NCI-H2029 (cell line): ENCODE measurements at regions not wholly inside any gene's neighbourhood (a gene's known extent, or its start where the extent isn't known, plus 50 kb on each side); places are given as distances from the start of the nearest gene placed in this dataset.
A peak's percentile ranks its signal among the peaks of the same experiment; 100 is the strongest.

Source experiments
- DNase-seq: peaks from one replicate; lab custom pipeline; 2025; lab: John Stamatoyannopoulos, UW

DNA sequence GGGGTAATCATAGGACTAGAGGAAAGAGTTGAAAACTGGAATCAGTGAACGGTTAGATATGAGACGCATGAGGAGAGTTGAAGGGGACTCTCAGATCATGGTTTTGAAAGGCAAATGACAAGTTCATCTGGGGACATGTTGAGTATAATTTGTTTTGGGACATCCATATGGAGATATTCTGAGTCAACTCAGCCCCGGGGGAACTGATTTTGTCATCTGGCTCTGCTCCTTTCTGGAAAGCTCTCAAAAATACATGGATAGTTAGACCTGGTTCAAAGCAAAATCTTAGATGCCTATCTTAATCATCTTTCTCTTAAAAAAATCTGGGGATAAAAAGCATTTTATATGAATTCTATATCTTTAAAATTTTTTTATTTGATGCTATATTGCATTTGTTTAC, 161.2 kb downstream of the SNX18 start:
- DNase-seq = no peak

DNA sequence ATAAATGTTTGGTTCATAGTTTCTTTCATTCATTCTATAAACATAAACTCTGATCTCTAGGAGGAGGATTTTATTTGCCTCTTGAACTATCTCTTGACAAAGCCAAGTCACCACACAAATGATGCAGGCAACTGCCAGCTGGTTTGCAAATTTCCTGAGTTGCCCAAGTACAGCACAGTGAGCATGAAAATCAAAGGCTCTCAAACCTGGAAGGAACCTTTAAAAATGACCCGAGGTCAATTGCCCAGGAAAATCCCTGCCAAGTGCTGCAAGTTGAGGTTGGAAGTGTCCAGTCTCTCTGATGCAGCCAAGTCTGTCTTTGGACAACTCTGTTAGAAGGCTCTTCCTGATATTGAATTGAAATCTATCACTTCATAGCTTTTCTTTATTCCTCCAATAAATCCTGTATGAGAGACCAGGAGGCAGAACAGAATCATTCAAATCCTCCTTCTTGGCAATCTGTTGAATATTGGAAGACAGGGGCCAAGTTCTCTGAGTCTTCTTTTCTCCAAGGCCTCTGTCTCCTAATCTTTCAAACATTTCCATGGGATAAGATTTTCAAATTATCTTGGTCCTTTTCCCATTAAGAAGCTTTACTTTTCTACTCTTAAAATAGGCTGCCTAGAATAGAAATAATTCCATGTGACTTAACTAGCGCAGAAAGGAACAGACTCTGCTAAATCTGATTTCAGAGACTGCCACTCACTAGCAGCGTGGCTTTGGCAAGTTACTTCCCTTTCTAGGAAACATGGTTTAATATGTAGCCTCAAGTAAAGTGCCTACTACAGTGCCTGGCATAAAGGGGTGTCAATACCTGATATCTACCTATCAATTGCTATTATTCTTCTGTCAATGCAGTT, 159.2 kb downstream of the SNX18 start:
- DNase-seq = no peak

DNA sequence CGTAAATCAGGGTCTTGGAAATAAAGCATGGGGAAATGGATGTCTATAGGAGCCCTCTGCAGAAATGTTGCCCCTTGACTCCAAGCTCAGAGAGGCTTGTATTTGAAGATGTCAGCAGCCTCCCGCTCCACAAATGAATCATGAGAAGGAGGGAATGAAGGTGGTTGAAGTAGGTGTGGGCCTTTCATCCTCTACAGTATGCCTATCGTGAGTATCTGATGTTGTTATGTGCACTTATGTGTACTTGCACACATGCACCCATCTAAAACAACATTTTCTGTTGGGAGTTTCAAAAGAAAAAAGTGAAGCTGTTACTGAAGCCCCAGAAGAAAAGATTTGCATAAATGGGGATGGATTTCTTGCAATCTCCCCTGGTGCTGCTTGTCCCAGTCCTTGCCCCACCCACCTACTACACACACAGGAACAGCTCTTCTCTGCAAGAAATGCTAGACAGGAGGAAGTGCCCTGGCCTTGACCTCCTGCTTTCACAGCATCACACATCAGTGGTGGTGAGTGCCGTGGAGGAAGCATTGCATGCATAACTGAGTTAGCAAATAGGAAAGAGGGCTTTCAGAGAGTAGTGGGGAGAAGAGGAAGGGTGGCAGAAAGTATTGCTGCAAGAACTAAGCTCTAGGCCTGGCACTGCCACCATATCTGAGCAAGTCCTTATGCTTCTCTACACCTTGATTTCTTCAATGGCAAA, 156.1 kb downstream of the SNX18 start:
- no peak for DNase-seq

DNA sequence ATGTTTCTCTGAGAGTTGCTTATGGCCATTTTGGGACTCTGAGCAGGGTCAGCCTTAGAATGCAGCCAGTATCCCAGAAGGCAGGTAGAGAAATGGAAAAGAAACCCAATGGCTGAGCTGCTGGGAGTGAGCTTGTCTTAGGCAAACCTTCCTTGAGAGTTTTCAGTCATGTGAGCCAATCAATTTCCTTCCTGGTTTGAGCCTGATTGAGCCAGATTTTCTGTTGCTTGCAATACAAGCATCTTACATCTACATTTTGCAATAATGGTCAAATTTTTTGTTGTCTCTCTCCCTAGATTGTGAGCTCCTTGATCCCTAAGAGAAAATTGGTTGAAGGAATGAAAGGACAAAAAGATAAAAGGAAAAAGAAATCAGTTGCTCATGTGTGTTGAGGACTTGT, 155.3 kb downstream of the SNX18 start:
- no peak for DNase-seq

DNA sequence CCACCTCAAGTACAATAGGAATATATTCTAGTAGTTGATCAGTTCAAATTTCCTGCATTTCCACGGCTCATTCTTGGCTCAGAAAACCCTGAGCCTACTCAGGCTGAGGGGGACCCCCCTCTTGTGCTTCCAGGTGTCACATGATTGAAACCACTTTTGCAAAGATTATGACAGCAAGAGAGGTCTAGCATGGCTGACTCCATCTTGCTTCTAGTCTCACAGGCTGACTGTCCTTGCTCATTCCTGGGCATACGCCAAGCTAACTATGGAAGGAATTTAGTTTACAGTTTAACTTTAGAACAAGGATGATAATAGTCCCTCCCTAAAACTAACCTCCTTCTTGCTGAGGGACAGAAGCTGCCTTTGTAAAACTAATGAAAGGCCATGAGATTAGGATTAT, 154.1 kb downstream of the SNX18 start:
- no peak for DNase-seq

DNA sequence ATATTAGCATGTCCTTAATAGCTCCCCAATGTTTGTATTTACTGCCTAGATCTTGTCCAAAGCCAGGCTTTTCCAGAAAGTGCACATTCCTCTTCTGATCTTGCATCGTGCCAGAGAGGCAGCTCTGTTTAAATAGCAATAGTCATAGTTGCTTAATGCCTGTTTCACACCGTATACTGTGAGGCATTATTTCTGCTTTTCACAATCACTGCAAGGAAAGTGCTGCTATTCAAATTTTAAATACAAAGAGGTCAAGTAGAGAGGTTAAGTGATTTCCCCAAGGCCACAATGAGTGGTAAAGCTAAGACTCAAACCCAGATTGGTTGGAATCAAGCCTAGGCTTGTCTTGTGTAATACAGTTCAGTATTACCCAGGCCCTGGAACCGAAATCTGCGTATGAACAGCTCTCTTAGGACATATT, 153.6 kb downstream of the SNX18 start:
- DNase-seq = no peak

DNA sequence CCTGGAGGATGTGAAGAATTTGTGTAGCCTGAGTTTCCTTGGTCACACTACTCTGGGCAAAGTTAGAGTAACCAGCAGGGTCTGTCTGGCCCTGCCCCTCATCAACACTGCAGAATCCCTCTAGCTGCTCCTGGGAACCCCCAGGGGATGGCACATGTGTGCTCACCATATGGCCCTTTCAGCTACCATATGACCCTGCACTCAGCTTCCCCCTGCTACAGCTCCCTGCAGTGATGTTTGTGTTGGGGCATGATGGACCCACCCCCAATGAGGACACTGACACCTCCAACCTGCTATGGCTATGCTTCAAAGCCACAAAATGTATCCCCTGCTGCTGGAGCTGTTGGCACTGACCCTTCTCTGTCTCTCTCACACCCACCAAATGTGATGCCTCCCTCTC, 152.7 kb downstream of the SNX18 start:
- DNase-seq = no peak

DNA sequence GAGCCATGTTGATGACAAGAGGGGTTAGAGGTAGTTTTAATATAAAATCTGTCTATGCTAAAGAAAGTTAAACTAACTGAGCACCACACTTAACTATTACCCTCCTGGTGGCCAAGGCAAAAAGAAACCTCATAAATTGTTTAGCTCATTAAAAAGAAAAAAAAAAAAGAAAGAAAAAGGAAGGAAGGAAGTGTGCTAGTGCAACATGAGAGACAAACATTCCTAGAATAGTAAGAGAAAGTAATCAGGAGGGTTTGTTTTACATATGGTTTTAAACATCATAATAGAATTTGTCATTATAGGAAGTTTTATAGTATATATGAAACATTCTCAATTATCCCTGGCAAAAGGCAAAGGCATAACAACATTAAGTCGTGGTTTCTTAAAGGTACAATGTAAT, 152.3 kb downstream of the SNX18 start:
- DNase-seq = no peak

DNA sequence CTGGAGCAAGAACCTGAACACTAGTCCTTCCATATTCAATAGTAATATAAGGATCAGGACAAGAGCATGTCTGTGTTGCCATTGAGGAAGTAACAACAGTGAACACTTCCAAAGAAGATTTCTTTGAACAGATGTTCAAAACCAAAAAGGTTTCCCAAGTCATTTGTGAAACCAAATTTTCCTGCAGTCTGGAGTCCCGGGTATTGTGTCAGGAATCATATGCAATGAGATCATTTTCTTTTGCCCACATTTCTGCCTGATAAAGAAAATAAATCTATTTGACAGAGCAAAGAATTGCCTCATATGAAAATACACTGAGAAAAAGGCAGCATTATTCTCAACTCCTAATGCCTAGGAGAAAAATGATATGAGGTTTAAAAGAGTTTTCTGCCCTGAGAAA, 151.7 kb downstream of the SNX18 start:
- DNase-seq = no peak

DNA sequence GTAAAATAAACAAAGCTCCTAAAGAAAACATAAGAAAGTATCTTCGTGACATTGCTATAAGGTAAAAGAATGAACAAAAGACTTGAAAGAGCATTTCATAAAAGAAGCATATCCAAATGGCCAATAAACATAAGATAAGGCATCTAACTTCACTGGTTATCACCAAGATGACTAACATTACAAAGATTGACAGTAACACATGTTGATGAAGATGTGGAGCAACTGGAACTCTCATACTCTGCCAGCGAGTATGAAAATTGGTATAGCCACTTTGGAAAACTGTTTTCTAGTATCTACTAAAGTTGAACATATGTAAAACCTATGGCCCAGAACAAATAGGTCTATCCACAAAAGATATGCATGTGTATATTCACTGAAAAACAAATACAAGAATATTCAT, 150.5 kb downstream of the SNX18 start:
- DNase-seq = no peak

DNA sequence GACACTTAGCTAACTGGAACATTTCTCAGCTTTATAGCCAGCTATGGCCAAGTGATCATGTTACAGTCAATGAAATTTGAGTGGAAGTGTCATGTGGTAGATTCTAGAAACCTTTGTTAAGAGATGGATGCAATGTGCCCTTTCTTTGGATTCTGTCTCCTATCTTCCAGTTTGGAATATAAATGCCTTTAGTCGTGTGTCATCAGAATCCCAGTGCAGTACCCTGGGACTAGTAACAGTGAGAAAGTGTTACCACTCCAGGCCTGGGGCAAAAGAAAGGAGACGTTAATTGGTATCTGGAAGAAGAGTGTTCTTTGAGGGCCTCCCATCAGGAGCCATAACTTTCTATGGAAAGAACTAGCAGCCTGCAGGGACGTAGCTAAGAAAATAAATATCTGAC, 149.6 kb downstream of the SNX18 start:
- DNase-seq = no peak

DNA sequence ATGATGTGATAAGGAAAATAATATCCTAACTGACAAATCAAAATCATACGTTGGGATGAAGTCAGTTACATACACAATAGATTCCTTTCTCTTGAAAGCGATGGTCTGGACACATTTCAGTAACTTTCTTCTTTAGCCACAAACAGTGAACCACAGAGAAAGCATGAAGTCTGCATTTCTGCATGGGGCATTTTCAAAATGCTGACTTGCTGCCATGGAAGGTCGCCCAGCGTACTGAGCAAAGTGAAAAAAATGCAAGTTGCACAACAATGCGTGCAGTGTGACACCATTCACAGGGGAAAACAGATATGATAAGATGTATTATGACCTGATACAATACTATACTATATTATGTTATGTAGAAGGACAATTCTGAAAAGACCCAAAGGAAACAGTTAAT, 146.3 kb downstream of the SNX18 start:
- DNase-seq = no peak

DNA sequence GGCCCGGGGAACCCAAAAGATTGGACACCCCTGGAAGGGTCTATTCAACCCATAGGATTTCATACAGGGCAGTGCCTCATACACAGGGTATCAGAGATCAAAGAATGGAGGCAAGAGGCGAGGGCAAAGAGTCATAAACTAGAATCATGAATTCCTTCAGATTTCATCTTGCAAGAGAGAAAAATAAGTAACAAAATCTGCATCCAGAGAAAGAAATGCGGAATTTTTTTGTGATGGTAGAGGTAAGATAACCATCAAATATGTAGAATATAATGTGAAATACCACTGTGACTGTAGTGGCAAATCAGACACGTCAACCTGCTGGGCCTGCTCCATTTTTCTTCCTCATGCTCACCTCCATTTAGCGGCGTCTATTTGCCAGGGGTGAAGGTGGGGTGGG, 143.6 kb downstream of the SNX18 start:
- no peak for DNase-seq

DNA sequence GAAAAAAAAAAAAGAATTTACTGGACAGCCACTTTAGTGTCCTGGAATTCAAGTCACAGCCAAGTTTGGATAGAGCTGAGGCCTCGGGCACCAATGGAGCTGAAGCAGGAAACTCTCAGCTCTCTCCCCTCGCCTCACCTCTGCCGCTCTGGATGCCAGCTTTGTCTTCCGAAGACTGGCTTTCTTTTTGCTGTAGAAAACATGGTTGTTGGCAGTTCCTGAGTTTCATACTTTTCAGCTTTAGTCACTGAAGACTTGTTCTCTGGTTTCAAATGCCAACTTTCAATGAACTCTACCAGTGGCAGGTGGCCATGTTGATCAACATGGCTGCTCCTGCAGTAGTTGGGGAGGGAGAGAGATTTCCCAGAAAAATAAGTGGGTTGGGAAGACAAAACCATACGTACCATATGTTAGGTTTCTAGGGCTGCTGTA, 142.2 kb downstream of the SNX18 start:
- DNase-seq = no peak

DNA sequence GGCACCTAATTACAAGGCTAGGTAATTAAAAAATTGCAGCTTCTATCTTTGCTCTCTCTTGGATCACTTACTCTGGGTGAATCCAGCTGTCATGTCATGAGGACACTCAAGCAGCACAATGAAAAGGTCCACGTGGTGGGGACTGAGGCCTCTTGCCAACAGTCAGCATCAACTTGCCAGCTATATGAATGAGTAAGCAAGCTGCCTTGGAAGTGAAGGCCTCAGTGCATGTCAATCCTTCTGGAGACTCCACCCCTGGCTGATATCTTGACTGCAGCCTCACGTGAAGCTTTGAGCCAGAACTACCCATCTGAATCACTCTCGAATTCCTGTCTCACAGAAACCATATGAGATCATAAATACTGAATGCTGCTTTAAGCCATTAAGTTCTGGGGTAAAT, 140.5 kb downstream of the SNX18 start:
- peak; percentile 75 for DNase-seq

DNA sequence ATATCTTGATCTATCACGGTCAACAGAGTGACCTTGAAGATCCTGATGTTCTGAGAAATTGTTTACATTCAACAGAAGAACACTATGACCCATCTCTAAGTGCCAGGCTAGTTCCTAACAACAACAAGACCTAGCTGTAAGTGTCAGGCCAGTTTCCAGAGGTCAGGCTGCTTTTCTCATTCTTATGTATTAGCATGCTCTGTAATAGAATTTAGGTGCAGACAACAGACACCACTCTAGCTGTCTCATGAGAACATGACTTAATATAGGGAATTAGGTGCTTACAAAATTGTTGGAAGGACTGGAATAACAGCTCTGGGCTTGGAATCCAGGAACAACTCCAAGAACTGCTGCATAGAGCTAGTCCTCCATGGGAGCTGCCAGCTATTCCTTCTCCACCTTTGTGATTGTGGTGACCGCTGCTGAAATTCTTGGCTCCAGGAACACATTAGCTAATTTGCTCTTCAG, 138.7 kb downstream of the SNX18 start:
- no peak for DNase-seq

DNA sequence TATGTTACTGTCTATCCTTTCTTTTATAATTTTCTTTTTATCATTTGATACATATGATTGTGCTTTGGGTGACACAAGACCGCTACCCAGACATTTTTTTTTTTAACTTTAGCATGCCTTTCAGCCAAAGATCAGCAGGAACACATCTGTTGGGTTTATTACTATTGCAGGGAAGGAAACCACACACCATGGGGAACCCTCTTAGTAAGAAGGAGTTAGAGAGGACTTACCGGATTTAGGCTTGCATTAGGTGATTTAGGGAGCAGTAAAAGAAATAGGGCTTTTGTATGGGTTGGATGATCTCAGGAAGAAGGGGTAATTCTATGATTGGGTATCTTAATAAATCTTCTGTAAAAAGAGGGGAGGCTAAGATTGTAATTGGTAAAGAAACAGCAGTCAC, 138.2 kb downstream of the SNX18 start:
- no peak for DNase-seq

DNA sequence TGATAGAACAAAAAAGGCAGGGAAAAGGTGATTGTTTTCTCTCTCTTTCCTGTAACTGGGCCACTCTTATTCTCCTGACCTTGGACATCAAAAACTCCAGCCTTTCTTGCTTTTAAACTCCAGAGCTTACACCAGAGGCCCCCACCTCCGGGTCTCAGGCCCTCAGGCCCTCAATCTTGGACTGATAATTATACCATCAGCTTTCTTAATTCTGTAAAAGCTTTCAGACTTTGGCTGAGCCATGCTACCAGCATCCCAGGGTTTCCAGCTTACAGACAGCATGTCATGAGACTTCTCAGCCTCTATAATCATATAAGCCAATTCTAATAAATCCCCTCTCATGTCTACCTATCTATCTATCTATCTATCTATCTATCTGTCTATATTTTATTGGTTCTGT, 137.7 kb downstream of the SNX18 start:
- DNase-seq = no peak

DNA sequence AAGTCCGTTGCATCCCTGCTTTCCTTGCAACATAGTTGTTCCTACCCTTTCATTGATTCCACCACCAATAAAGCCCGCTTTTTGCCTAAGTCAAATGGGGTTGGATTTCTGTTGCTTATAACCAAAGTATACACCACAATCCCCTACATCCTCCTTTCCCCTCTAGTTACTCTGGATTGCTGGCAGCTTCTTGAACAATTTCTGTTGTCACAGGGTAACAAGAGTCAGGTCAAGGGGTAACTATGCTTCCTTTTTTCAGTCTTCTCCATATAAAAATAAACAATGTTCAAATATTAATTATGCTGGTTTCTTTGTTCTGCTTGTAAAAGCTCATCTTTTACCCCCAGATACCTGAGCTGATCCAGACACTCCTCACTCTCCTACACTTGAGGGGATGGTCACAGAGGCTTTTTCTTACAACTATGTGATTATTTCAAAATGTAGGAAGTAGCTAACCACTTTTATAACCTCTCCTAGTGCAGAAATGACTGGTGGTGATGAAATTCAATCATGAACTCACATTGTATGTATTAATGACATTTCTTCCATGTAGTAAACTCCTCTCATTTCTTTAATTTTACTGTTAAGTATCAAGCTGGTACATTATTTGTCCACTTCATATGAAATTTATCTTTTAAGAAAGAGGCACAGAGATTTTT, 136.5 kb downstream of the SNX18 start:
- no peak for DNase-seq

DNA sequence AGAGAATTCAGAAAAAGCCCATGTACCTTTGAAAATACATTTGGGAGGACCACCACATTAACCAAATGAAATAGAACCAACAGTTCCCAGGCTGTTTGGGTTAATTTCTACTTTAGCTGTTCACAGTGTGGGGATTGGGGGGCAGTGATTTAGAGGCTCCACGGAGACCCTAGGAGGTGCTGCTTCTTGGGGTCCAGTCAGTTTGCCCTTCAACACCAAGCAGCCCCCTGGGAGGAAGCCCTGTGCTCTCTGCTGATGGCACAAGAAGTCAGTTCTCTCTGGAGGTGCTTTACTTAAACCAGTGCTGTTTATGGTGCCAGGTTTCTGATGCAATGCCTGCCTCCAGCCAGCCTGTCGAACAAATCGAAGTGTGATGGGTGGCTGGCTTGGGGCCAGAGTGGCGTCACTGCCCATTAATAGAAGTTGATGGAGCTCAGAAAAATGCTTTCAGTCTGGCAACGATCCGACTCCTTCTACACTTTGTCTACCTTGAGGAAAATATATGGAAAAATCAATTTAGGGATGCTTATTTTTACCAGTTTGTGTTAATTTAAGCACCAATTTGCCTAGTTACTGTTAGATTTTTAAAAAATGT, 134.0 kb downstream of the SNX18 start:
- DNase-seq = peak; percentile 74

DNA sequence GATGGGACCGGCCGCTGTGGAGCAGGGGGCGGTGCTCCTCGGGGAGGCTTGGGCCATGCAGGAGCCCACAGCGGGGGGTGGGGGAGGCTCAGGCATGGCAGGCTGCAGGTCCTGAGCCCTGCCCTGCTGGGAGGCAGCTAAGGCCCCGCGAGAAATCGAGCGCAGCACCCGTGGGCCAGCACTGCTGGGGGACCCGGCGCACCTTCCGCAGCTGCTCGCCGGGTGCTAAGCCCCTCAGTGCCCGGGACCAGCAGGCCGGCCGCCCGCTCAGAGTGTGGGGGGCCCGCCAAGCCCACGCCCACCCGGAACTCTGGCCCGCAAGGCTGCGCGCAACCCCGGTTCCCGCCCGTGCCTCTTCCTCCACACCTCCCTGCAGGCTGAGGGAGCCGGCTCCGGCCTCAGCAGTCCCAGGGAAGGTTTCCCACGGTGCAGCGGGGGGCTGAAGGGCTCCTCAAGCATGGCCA, 131.5 kb downstream of the SNX18 start:
- no peak for DNase-seq

DNA sequence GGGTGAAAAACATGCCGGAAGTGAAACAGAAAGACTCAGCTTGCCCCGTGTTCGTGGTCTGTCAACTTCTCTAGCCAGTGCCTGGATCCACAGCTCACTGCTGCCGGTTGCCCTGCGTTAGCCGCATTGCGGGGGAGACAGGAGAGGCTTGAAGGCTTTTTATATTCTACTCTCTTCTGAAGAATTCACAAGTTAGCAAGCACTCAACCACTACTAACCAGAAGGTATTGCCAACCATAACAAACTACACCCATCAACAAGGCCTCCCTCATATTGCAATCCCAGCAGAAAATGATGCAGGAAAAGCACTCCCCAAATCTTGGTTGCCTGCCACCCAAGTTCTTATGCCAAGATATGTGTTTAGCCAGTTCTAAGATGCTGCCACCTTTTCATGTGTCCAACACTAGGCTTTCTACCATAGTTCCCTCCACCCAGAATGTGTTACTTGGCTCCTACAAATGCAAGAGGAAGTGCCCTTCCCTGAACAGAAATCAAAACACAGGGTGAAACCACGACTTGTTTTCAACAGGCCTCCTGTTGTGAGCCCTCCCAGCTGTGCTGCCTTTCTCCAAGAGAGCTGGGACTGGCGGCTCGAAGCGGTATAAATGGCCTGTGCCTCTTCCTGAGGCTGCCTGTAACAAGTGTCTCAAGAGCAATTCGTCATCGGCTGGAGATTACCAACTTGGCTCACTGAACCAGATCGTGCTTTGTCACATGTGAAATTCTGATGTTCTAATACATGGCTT, 129.0 kb downstream of the SNX18 start:
- DNase-seq = peak; percentile 84
